ENCODE measurements at regions not wholly inside any gene's neighbourhood (a gene's known extent, or its start where the extent isn't known, plus 50 kb on each side); places are given as distances from the start of the nearest gene placed in this dataset.

DNA sequence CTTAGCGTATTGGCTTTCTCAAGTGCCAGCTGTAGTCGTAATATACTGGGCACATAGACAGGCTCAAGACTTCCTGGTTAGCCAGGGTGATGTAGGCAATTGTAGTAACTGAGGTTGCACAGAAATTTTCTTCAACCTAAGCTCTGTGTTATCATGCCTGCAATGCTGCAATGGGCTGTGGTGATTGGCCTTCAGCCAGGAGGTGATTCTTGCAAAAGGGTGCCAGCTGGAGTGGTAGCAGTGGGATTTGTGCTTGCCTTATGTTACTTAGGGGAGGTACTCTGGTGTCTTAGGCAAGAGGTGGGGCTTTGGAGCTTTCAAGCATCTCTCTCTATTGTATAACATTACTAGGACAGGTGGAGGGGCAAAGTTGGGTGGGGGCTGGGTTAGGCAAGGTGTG lies 495.1 kb downstream of the CDH11 start:
- Histone ChIP-seq H3K36me3 (ENCODE audit: insufficient read depth, low read length) (no peaks in the 10 kb centered on the region), H3K9ac (ENCODE audit: low read depth, low read length) (no peak overlapping the region), H3K4me1 (ENCODE audit: insufficient read depth, low read length) (no peaks in the 10 kb centered on the region), H3K9me3 (ENCODE audit: control insufficient read depth, insufficient read depth, low read length) (no peaks in the 10 kb centered on the region)

DNA sequence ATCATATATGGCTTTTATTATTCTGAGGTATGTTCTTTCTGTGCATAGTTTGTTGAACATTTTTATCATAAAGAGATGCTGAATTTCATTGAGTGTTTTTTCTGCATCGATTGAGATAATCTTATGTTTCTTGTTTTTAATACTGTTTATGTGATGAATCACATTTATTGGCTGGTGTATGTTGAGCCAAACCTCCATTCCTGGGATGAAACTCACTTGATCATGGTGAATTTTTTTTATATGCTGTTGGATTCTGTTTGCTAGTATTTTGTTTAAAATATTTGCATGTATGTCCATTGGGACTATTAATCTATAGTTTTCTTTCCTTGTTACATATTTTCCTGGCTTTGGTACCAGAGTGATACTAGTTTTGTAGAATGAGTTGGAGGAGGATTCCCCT lies 500.2 kb downstream of the CDH11 start:
- Histone ChIP-seq H3K4me1 (ENCODE audit: insufficient read depth, low read length) (no peaks in the 10 kb centered on the region), H3K9ac (ENCODE audit: low read depth, low read length) (no peak overlapping the region), H3K36me3 (ENCODE audit: insufficient read depth, low read length) (no peaks in the 10 kb centered on the region), H3K9me3 (ENCODE audit: control insufficient read depth, insufficient read depth, low read length) (no peaks in the 10 kb centered on the region)

DNA sequence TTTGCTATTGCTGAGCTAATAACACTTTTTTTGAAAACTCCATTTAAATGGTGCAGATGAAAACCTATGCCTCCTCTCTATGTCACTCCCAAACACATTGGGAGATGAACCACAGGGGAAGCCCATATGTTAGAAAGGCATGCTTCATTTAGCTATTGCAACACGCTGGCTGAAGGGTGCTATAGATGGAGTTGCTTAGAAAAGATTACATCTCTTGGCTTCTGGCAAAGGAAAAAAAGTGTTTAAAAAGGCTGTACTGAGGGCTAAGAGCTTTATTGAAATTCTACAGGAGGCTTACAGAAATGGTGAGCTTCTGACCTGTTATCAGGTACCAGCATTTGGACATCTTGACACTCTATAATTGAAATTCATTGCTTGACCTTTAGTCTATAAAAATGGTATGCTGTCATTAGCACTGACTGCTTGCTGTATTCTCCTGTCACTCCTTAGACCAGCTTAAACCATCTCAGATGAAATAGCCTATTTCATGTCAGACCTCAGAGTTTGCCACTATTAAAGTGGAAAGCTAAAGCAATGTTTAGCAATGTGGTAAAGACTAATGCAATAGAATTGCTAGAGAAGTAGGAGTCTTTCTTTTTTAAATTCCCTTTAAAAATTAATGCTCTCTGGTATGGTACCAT lies 503.9 kb downstream of the CDH11 start:
- H3K9me3 ChIP-seq (ENCODE audit: control insufficient read depth, insufficient read depth, low read length), result no peaks in the 10 kb centered on the region
- H3K9ac ChIP-seq (ENCODE audit: low read depth, low read length), result no peak overlapping the region
- peaks cover 7% of the 10 kb centered on the region for H3K4me1 ChIP-seq (ENCODE audit: insufficient read depth, low read length)
- H3K36me3 ChIP-seq (ENCODE audit: insufficient read depth, low read length), result no peaks in the 10 kb centered on the region

DNA sequence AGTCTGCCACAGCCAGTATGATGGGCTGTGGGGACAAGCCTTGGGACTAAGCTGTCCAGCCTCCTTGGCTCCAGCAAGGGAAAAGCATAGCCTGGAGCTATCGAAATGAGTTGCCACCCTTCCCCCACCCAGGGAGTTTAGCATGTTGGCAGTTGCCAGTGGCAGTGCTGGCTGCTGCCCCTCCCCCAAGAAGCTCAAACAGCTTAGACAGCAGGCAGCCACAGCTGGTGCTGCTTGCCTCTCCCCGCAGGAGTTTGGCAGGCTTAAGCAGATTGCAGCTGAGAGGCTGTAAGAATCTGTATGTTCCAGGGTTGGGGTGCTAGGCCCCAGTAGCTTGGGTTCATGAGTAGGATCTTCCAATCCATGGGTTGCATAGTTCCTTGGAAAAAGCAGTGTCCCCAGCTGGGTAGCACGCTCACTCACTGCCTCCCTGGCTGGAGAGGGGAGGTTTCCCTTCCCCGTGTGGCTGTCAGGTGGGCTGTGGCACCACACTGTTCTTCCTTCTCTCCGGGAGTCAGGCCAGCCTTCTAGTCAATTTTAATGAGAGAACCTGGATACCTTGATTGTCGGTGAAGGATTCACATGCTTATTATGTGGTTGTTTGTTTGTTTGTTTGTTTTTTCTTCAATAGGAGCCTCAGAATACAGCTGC lies 506.1 kb downstream of the CDH11 start:
- no peak overlapping the region for H3K9ac ChIP-seq (ENCODE audit: low read depth, low read length)
- peaks cover 7% of the 10 kb centered on the region for H3K4me1 ChIP-seq (ENCODE audit: insufficient read depth, low read length)
- no peaks in the 10 kb centered on the region for H3K9me3 ChIP-seq (ENCODE audit: control insufficient read depth, insufficient read depth, low read length)
- no peaks in the 10 kb centered on the region for H3K36me3 ChIP-seq (ENCODE audit: insufficient read depth, low read length)

DNA sequence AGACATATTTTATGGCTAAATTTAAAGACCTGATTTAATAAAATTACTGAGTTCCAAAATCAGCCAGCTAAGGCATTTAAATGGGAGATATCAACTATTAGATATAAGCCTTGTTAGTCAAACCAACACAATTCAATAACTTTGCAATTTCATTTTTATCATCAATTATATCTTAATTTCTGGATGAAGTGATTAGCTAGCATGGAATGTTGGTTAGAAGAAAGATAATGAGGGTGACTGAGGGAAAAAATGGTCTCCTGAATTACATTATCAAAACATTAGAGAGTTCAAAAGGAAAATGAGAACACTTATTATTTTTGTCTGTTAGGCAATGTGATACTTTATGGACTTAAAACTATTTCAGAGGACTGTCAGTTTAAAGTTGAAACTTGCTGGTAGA lies 525.7 kb downstream of the CDH11 start:
- Histone ChIP-seq H3K36me3 (ENCODE audit: insufficient read depth, low read length) (no peaks in the 10 kb centered on the region), H3K4me1 (ENCODE audit: insufficient read depth, low read length) (no peaks in the 10 kb centered on the region), H3K9ac (ENCODE audit: low read depth, low read length) (no peak overlapping the region), H3K9me3 (ENCODE audit: control insufficient read depth, insufficient read depth, low read length) (no peaks in the 10 kb centered on the region)

DNA sequence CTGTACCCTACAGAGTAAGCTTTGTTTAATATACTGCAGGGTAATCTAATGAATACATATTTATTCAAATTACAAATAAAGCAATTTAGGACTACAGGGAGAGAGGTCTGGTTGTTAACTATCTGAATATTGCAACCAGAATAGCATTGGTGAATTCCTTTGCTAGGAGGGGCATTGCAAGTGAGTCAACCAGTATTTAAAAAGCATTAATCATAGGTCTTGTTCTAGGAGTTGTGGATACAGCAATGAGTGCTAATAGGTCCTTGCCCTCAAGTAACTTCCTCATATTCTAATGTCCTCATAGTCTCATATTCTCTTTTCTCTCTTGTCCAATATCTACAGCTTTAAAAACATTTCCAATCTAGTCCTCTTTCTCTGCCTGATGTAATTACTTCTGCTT lies 531.4 kb downstream of the CDH11 start:
- no peaks in the 10 kb centered on the region for H3K4me1 ChIP-seq (ENCODE audit: insufficient read depth, low read length)

DNA sequence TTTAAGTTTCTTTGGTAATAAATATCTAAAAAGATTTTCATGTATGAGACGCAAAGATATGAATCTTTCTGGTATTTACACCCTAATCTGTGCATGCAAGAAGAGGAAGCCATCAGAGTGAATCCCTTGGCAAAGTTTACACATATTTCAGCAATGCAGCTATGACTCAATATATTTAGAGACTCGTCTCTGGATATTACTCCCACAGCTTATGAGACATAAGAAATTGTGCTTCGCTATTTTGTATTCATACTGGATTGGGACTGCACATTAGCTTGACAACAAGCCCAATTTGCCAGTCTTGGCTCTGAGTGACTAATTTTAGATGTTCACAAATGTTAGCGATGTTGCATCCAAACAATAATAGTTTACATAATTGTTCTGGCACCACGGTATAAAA lies 532.0 kb downstream of the CDH11 start:
- Histone ChIP-seq H3K36me3 (ENCODE audit: insufficient read depth, low read length) (no peaks in the 10 kb centered on the region), H3K9me3 (ENCODE audit: control insufficient read depth, insufficient read depth, low read length) (no peaks in the 10 kb centered on the region), H3K4me1 (ENCODE audit: insufficient read depth, low read length) (no peaks in the 10 kb centered on the region), H3K9ac (ENCODE audit: low read depth, low read length) (no peak overlapping the region)

More for the DNA sequence above, 531.4 kb downstream of the CDH11 start:
- no peaks in the 10 kb centered on the region for H3K9me3 ChIP-seq (ENCODE audit: control insufficient read depth, insufficient read depth, low read length)
- no peak overlapping the region for H3K9ac ChIP-seq (ENCODE audit: low read depth, low read length)
- H3K36me3 ChIP-seq (ENCODE audit: insufficient read depth, low read length), result no peaks in the 10 kb centered on the region

DNA sequence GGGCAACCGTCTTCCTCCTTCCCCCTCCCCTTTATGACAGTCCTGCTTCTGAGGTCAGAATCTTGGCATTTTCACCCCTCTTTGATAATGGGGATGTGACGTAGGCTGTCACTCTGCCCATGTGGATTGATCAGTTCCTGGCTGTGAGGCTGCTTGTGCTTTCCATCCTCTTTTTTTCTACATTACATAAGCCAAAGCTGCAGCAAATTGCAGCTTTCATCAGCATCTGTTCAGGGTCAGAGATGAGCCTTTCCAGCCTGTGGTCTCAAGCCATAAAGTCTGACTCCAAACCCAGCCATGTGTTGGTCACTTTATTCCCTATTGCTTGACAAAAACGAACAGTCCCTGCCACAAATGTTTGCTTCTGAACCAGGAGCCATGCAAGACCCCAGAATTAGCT lies 535.1 kb downstream of the CDH11 start:
- no peaks in the 10 kb centered on the region for H3K36me3 ChIP-seq (ENCODE audit: insufficient read depth, low read length)
- no peak overlapping the region for H3K9ac ChIP-seq (ENCODE audit: low read depth, low read length)
- no peaks in the 10 kb centered on the region for H3K9me3 ChIP-seq (ENCODE audit: control insufficient read depth, insufficient read depth, low read length)
- no peaks in the 10 kb centered on the region for H3K4me1 ChIP-seq (ENCODE audit: insufficient read depth, low read length)

DNA sequence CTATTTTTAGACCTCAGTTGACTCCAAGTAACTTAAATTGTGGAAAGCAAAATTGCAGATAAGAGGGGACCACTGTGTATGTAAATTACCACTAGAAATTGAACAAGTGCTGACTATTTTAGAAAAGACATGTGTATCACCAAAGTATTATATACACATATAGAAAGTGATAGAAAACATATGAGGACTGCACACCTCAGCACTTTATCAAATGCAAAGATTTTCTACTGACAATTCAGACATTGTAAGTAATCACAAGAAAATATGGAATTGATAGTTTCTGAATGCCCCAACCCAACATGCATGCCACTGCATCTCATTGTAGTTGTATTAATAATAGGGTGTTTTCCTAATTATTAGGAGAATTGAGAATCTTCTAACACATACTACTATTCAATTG lies 536.5 kb downstream of the CDH11 start:
- peaks cover 3% of the 10 kb centered on the region; the same call in 1 of the 2 replicates for H3K4me1 ChIP-seq (ENCODE audit: insufficient read depth, low read length)
- no peaks in the 10 kb centered on the region for H3K36me3 ChIP-seq (ENCODE audit: insufficient read depth, low read length)
- no peak overlapping the region for H3K9ac ChIP-seq (ENCODE audit: low read depth, low read length)
- H3K9me3 ChIP-seq (ENCODE audit: control insufficient read depth, insufficient read depth, low read length), result no peaks in the 10 kb centered on the region

DNA sequence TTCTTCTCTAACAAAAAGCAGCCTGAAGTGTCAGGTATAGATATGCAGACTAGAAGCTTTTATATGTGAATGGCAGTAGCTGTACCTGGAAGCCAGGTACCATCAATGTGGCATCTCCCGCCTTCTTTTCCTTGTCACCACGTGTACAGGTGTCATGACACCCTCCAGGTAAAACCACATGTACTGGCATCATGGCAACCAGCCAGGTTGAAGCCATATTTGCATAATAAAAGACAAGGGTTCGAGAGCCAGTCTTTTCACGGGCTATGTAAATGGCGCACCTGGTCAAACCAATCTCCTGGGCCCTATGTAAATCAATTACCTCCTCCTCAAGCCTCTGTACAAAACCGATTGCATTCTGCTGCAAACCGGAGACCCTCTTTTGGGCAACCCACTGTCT lies 541.3 kb downstream of the CDH11 start:
- H3K9me3 ChIP-seq (ENCODE audit: control insufficient read depth, insufficient read depth, low read length), result no peaks in the 10 kb centered on the region
- H3K36me3 ChIP-seq (ENCODE audit: insufficient read depth, low read length), result no peaks in the 10 kb centered on the region
- H3K4me1 ChIP-seq (ENCODE audit: insufficient read depth, low read length), result peaks cover 3% of the 10 kb centered on the region; the same call in 1 of the 2 replicates
- no peak overlapping the region for H3K9ac ChIP-seq (ENCODE audit: low read depth, low read length)

DNA sequence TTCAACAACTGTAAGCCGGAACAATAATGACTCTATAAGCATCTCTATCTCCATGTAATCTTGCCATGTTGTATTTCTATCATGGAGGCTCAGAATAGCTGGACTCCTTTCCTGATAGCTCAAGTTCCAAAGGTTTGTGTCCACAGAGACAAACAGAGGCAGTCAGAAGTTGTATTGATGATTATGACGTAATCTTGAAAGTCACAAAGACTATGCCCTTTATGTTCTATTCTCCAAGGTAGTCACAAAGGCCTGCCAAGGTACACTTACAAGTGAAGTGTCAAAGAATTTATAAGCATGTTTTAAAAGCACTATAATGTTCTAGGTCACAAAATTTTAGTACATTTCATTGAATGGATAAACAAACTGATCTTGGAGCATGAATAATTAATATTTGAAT lies 542.2 kb downstream of the CDH11 start:
- no peaks in the 10 kb centered on the region for H3K36me3 ChIP-seq (ENCODE audit: insufficient read depth, low read length)
- H3K9me3 ChIP-seq (ENCODE audit: control insufficient read depth, insufficient read depth, low read length), result no peaks in the 10 kb centered on the region
- peaks cover 3% of the 10 kb centered on the region; the same call in 1 of the 2 replicates for H3K4me1 ChIP-seq (ENCODE audit: insufficient read depth, low read length)
- no peak overlapping the region for H3K9ac ChIP-seq (ENCODE audit: low read depth, low read length)

DNA sequence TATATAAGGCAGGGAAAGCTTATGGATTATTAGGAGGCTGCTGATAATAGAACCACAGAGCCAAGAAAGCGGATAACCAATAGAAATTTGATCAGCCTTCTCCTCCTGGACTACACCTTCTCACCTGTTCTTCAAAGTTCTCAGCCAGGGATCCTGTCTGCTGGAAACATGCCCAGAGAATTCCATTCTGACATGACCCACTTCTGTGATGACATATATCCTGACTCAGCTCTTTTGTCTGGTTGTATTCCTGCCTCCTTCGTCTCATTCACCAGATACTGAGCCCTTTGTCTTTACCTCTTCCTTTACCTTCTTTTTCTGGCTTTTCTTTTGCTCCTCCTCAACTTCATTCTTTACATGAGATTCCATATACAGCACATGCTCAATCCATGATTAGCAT lies 576.1 kb downstream of the CDH11 start:
- no peaks in the 10 kb centered on the region for H3K36me3 ChIP-seq (ENCODE audit: insufficient read depth, low read length)
- H3K9ac ChIP-seq (ENCODE audit: low read depth, low read length), result no peak overlapping the region
- H3K4me1 ChIP-seq (ENCODE audit: insufficient read depth, low read length), result no peaks in the 10 kb centered on the region
- H3K9me3 ChIP-seq (ENCODE audit: control insufficient read depth, insufficient read depth, low read length), result no peaks in the 10 kb centered on the region

DNA sequence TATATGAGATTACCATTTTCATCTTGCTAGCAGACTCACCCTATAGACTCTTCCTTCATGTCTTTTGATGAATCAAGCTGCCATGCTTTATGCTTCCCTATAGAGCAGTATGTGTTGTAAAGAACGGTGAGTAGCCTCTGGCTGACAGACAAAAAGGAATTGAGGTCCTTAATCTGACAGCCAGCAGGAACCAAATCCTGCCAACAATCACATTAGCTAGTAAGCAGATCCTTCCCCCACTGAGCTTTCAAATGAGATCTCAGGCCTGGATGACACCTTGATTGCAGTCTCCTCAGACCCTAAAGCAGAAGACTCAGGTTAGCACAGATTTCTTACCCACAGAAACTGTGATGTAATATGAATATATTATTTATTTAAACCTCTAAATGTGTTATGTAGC lies 577.0 kb downstream of the CDH11 start:
- Histone ChIP-seq H3K9ac (ENCODE audit: low read depth, low read length) (no peak overlapping the region), H3K4me1 (ENCODE audit: insufficient read depth, low read length) (no peaks in the 10 kb centered on the region), H3K36me3 (ENCODE audit: insufficient read depth, low read length) (no peaks in the 10 kb centered on the region), H3K9me3 (ENCODE audit: control insufficient read depth, insufficient read depth, low read length) (no peaks in the 10 kb centered on the region)

DNA sequence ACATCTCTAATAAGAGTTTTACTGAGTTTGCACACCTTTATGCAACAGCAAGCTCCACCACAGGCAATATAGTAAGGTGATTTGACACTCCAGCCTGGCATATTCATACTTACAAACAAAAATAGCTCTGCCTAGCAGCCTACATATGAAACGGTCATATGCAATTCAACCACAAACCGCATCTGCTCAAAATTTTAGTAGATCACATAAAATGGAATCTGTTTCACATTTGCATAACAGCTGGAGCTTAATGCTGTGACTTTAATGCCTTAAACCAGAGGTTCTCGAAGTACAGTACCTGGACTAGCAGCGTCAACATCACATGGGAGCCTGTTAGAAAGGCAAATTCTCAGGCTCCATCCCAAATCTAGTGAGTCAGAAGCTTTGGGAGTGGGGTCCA lies 578.4 kb downstream of the CDH11 start:
- no peaks in the 10 kb centered on the region for H3K36me3 ChIP-seq (ENCODE audit: insufficient read depth, low read length)
- no peak overlapping the region for H3K9ac ChIP-seq (ENCODE audit: low read depth, low read length)

DNA sequence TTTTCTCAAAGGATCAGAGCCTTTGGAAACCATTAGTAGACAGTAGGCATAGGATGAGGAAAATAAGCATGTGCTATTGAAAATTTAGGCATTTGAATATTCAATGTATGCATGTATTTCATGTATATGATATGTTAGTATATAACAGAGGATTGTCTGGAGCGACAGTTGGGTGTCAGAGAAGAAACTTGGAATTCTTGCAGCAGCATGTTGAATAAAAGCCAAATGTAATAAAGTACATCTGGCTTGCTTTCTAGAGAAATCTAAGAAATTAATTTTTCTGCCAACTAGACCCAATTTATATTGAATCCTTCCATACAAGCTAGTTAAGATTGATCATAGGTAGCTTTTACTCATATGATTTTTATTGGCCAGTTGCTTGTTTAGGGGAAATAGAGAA lies 578.8 kb downstream of the CDH11 start:
- H3K9me3 ChIP-seq (ENCODE audit: control insufficient read depth, insufficient read depth, low read length), result no peaks in the 10 kb centered on the region
- H3K36me3 ChIP-seq (ENCODE audit: insufficient read depth, low read length), result no peaks in the 10 kb centered on the region
- no peaks in the 10 kb centered on the region for H3K4me1 ChIP-seq (ENCODE audit: insufficient read depth, low read length)
- no peak overlapping the region for H3K9ac ChIP-seq (ENCODE audit: low read depth, low read length)

More for the DNA sequence above, 578.4 kb downstream of the CDH11 start:
- no peaks in the 10 kb centered on the region for H3K9me3 ChIP-seq (ENCODE audit: control insufficient read depth, insufficient read depth, low read length)
- no peaks in the 10 kb centered on the region for H3K4me1 ChIP-seq (ENCODE audit: insufficient read depth, low read length)
